H1 (cell line): ENCODE measurements at regions not wholly inside any gene's neighbourhood (a gene's known extent, or its start where the extent isn't known, plus 50 kb on each side); places are given as distances from the start of the nearest gene placed in this dataset.

ENCODE experiments used
- CTCF ChIA-PET: fragments of 300-600 bp; sonication (Branson Sonifier 250); formaldehyde crosslinking; loops from one replicate; lab custom pipeline; 2021; ENCODE audit not compliant: partially characterized antibody; lab: Charles Lee
- POLR2A ChIA-PET: fragments of 300-600 bp; sonication (Branson Sonifier 250); formaldehyde crosslinking; loops from one replicate; lab custom pipeline; 2021; ENCODE audit warnings: inconsistent platforms; ENCODE audit not compliant: partially characterized antibody; lab: Charles Lee
- DNase-seq, 2 experiments: peaks; one replicate each; pipeline versions ENCODE4 v3.0.0 to v3.0.0-alpha.2; 2010 to 2022; ENCODE audit warnings: low spot score in 2 of 2, low read depth in 1 of 2, mixed read lengths in 1 of 2
- FAIRE-seq: peaks from 2 replicates; lab custom pipeline; 2011; peaks lifted over from hg19 to GRCh38; lab: Jason Lieb, UNC
- H2AFZ ChIP-seq: 2 replicates; pipeline ENCODE4 v1.8.1; 2012; ENCODE audit warnings: low read length, inconsistent platforms
- H2AK5ac ChIP-seq: 2 replicates; pipeline ENCODE4 v1.6.1; 2013; ENCODE audit warnings: low read depth, low read length
- H2BK120ac ChIP-seq: replicated peaks from 2 replicates; pipeline ENCODE3; 2013; ENCODE audit warnings: low read depth, low read length, inconsistent platforms
- H2BK12ac ChIP-seq: 2 replicates; pipeline ENCODE4 v1.6.1; 2013; ENCODE audit warnings: low read depth, low read length
- H2BK15ac ChIP-seq: 2 replicates; pipeline ENCODE4 v1.6.1; 2013; ENCODE audit warnings: low read length
- H2BK20ac ChIP-seq: 2 replicates; pipeline ENCODE4 v1.6.1; 2013; ENCODE audit warnings: low read length
- H2BK5ac ChIP-seq: 2 replicates; pipeline ENCODE4 v1.6.1; 2013; ENCODE audit warnings: low read depth, low read length
- H3K14ac ChIP-seq: 2 replicates; pipeline ENCODE4 v1.6.1; 2013; ENCODE audit warnings: inconsistent platforms; ENCODE audit not compliant: insufficient read length
- H3K18ac ChIP-seq: 2 replicates; pipeline ENCODE4 v1.6.1; 2013; ENCODE audit warnings: low read length; ENCODE audit errors: extremely low read depth
- H3K23ac ChIP-seq: 2 replicates; pipeline ENCODE4 v1.6.1; 2013; ENCODE audit warnings: inconsistent platforms; ENCODE audit not compliant: insufficient read length
- H3K23me2 ChIP-seq: 2 replicates; pipeline ENCODE4 v1.6.1; 2013; ENCODE audit warnings: low read depth, low read length
- H3K27ac ChIP-seq: 2 replicates; pipeline ENCODE4 v1.6.1; 2011; ENCODE audit warnings: low read depth, low read length, inconsistent platforms
- H3K27me3 ChIP-seq, 4 experiments: replicated peaks in 1 of 4; 1 replicate in 1 of 4; 2 replicates in 3 of 4; pipeline versions ENCODE4 v1.6.1 to v1.8.1; 2011 to 2013; ENCODE audit warnings: low read length in 3 of 4, mild to moderate bottlenecking in 3 of 4, inconsistent platforms in 2 of 4, mixed read lengths in 2 of 4, moderate library complexity in 1 of 4; ENCODE audit not compliant: control insufficient read depth in 3 of 4, insufficient read depth in 3 of 4; ENCODE audit errors: extremely low read depth in 1 of 4
- H3K36me3 ChIP-seq, 4 experiments: 2 replicates each; pipeline versions ENCODE4 v1.6.1 to v1.8.1; 2011 to 2013; ENCODE audit warnings: mild to moderate bottlenecking in 4 of 4, low read length in 3 of 4, moderate library complexity in 2 of 4, control low read depth in 1 of 4, inconsistent platforms in 1 of 4; ENCODE audit not compliant: insufficient read depth in 4 of 4, control insufficient read depth in 2 of 4
- H3K4ac ChIP-seq: replicated peaks from 2 replicates; pipeline ENCODE3; 2013; ENCODE audit warnings: low read length, low read depth, mixed read lengths, inconsistent platforms; ENCODE audit not compliant: insufficient read length
- H3K4me1 ChIP-seq, 4 experiments: replicated peaks in 1 of 4; 1 replicate in 1 of 4; 2 replicates in 3 of 4; pipeline versions ENCODE4 v1.6.1 to v1.8.1; 2011 to 2013; ENCODE audit warnings: low read length in 3 of 4, inconsistent platforms in 2 of 4, mixed read lengths in 1 of 4; ENCODE audit not compliant: insufficient read depth in 4 of 4, control insufficient read depth in 3 of 4
- H3K4me2 ChIP-seq, 2 experiments: 2 replicates each; pipeline versions ENCODE4 v1.6.1 to v1.8.1; 2011 to 2013; ENCODE audit warnings: low read depth in 2 of 2, low read length in 2 of 2, control low read depth in 1 of 2, inconsistent platforms in 1 of 2, mild to moderate bottlenecking in 1 of 2; ENCODE audit not compliant: insufficient read depth in 1 of 2
- H3K4me3 ChIP-seq, 4 experiments: fragments of 200-600, 300-600 bp in 1 of 4; sonication (generic), shearing (Covaris generic), sonication (Bioruptor Twin) in 1 of 4; 2 replicates each; pipeline versions ENCODE4 v1.5.1 to v1.8.1; 2011 to 2016; ENCODE audit warnings: low read length in 4 of 4, low read depth in 3 of 4, control low read depth in 2 of 4, inconsistent platforms in 2 of 4, mild to moderate bottlenecking in 2 of 4, mixed read lengths in 1 of 4, moderate library complexity in 1 of 4; ENCODE audit not compliant: insufficient read depth in 2 of 4; ENCODE audit errors: extremely low read depth in 1 of 4
- H3K56ac ChIP-seq: replicated peaks from 2 replicates; pipeline ENCODE3; 2013; ENCODE audit warnings: low read depth, mild to moderate bottlenecking, mixed read lengths, low read length, inconsistent platforms; ENCODE audit not compliant: insufficient read length
- H3K79me1 ChIP-seq: 2 replicates; pipeline ENCODE4 v1.6.1; 2013; ENCODE audit warnings: low read depth, low read length, control low read depth
- H3K79me2 ChIP-seq, 2 experiments: 2 replicates each; pipeline versions ENCODE4 v1.6.1 to v1.8.1; 2012 to 2013; ENCODE audit warnings: low read length in 2 of 2, mild to moderate bottlenecking in 2 of 2, inconsistent platforms in 1 of 2; ENCODE audit not compliant: insufficient read depth in 2 of 2, control insufficient read depth in 1 of 2
- H3K9ac ChIP-seq, 4 experiments: replicated peaks in 1 of 4; 1 replicate in 1 of 4; 2 replicates in 3 of 4; pipeline versions ENCODE4 v1.6.1 to v1.8.1; 2011 to 2013; ENCODE audit warnings: low read depth in 3 of 4, low read length in 3 of 4, control low read depth in 2 of 4, mild to moderate bottlenecking in 2 of 4, moderate library complexity in 2 of 4, inconsistent platforms in 1 of 4; ENCODE audit errors: extremely low read depth in 1 of 4
- H3K9me3 ChIP-seq, 2 experiments: 2 replicates each; pipeline versions ENCODE4 v1.6.1 to v1.8.1; 2012 to 2013; ENCODE audit warnings: mild to moderate bottlenecking in 2 of 2, moderate library complexity in 2 of 2, control low read depth in 1 of 2, inconsistent platforms in 1 of 2, low read depth in 1 of 2, low read length in 1 of 2, mixed read lengths in 1 of 2; ENCODE audit not compliant: insufficient read depth in 2 of 2
- H4K20me1 ChIP-seq, 2 experiments: replicated peaks in 1 of 2; 2 replicates each; pipeline versions ENCODE3 to v1.8.1; 2011 to 2013; ENCODE audit warnings: inconsistent platforms in 2 of 2, low read length in 2 of 2, mild to moderate bottlenecking in 1 of 2; ENCODE audit not compliant: insufficient read depth in 2 of 2, control insufficient read depth in 1 of 2
- H4K5ac ChIP-seq: 2 replicates; pipeline ENCODE4 v1.6.1; 2013; ENCODE audit warnings: low read length, low read depth, mixed read lengths, inconsistent platforms; ENCODE audit not compliant: insufficient read length
- H4K8ac ChIP-seq: 2 replicates; pipeline ENCODE4 v1.8.0; 2013; ENCODE audit warnings: mild to moderate bottlenecking, moderate library complexity, low read length, inconsistent platforms; ENCODE audit not compliant: insufficient read depth; ENCODE audit errors: extremely low read depth
- H4K91ac ChIP-seq: replicated peaks from 2 replicates; pipeline ENCODE3; 2013; ENCODE audit warnings: low read length, mixed read lengths, inconsistent platforms; ENCODE audit not compliant: insufficient read length
- ASH2L ChIP-seq: fragments of 200-600, 300-600 bp; sonication (generic); IDR thresholded peaks from one replicate; pipeline ENCODE4 v1.7.1; 2017; ENCODE audit warnings: low read length
- BCL11A ChIP-seq, 2 experiments: IDR thresholded peaks; one replicate each; pipeline ENCODE4 v1.6.1; 2011; ENCODE audit warnings: low read depth in 2 of 2, low read length in 2 of 2, mild to moderate bottlenecking in 2 of 2
- EGR1 ChIP-seq: IDR thresholded peaks from 2 replicates; pipeline ENCODE4 v1.6.1; 2011; ENCODE audit warnings: low read depth, low read length, borderline replicate concordance
- KDM5A ChIP-seq: fragments of 200-600 bp; IDR thresholded peaks from 2 replicates; pipeline ENCODE4 v1.7.1; 2012; ENCODE audit warnings: mild to moderate bottlenecking, low read length, inconsistent platforms, mixed read lengths
- RFX5 ChIP-seq: IDR thresholded peaks from 2 replicates; pipeline ENCODE4 v1.6.1; 2011; ENCODE audit warnings: low read depth, low read length, improper control_type of control experiment, borderline replicate concordance
- TAF7 ChIP-seq: optimal IDR thresholded peaks from 2 replicates; pipeline ENCODE3; 2011; ENCODE audit warnings: low read depth, mild to moderate bottlenecking, inconsistent platforms, low read length, moderate library complexity, borderline replicate concordance
- WGBS, 2 experiments: shearing (Covaris generic) in 1 of 2; methylation state at CpG; one replicate each; pipeline versions ENCODE4 v1.1.6 to v1.1.7; 2013 to 2015; ENCODE audit warnings: low lambda C conversion rate in 2 of 2, mixed read lengths in 2 of 2, inconsistent platforms in 1 of 2, low coverage in 1 of 2, missing lambda C conversion rate in 1 of 2; ENCODE audit not compliant: insufficient replicate concordance in 2 of 2, insufficient coverage in 1 of 2, insufficient read length in 1 of 2; ENCODE audit errors: extremely low coverage in 1 of 2, missing lambda C conversion rate in 1 of 2; 5-methylcytosine and 5-hydroxymethylcytosine counted together

- no peak overlapping the region for H3K9ac ChIP-seq
- TF ChIP-seq RFX5 (no peak), TAF7 (no peak), EGR1 (no peak), ASH2L (no peak), BCL11A (IDR thresholded peaks at IDR 0.05; ENCODE audit: low read depth in 2 of 2, low read length in 2 of 2) (no peak), KDM5A (no peak)
- no peak overlapping the region for H4K8ac ChIP-seq
- CTCF ChIA-PET = no interaction called here
- POLR2A ChIA-PET = no interaction called here
- H3K4me1 ChIP-seq = no peaks in the 10 kb centered on the region
- no peaks in the 10 kb centered on the region for H3K9me3 ChIP-seq
- no peaks in the 10 kb centered on the region for H3K23me2 ChIP-seq
- DNase-seq (no peak), FAIRE-seq (no peak)
- H3K4me3 ChIP-seq = no peak overlapping the region
- no peaks in the 10 kb centered on the region for H3K27me3 ChIP-seq
- H2BK120ac ChIP-seq = no peak overlapping the region
- no peak overlapping the region for H4K91ac ChIP-seq
- no peak overlapping the region for H2BK20ac ChIP-seq
- no peak overlapping the region for H3K18ac ChIP-seq
- no peaks in the 10 kb centered on the region for H4K20me1 ChIP-seq
- H3K79me2 ChIP-seq = no peaks in the 10 kb centered on the region
- no peak overlapping the region for H3K23ac ChIP-seq
- no peak overlapping the region for H2BK5ac ChIP-seq
- H2BK15ac ChIP-seq = no peak overlapping the region
- no peak overlapping the region for H3K4ac ChIP-seq
- no peak overlapping the region for H4K5ac ChIP-seq
- WGBS, 2 experiments = 89% methylated on average over 1 of the region's 1 CpG; no CpG with 5 or more reads in 1 of the 2 experiments
- H2AFZ ChIP-seq = no peak overlapping the region
- no peak overlapping the region for H2BK12ac ChIP-seq
- H3K36me3 ChIP-seq = no peaks in the 10 kb centered on the region
- H3K56ac ChIP-seq = no peak overlapping the region
- no peak overlapping the region for H2AK5ac ChIP-seq
- no peak overlapping the region for H3K14ac ChIP-seq
- H3K79me1 ChIP-seq = no peaks in the 10 kb centered on the region
- H3K4me2 ChIP-seq = no peak overlapping the region
- H3K27ac ChIP-seq = no peak overlapping the region
Measured at GRCh38 chr12:88428350-88428749, 151.9 kb downstream of the KITLG start.
